ENCODE measurements at regions not wholly inside any gene's neighbourhood (a gene's known extent, or its start where the extent isn't known, plus 50 kb on each side); places are given as distances from the start of the nearest gene placed in this dataset.

DNA sequence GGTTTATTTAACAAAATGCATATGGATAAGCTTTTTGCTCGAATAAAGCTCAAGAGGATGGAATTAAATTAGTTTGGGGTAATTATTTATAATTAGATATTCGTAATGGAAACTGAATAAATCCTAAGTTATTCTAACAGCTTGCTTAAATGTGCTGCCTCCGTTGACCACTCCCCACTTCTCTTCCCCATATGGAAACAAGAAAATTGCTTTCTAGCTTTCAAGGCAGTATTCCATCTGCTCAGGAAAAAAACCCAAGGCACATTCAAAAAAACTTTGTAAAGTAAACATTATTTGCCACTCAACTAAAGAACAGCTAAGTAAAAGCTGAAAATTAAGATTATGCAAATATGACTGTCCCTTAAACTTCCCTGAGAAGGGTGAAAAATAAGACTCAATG lies 369.2 kb downstream of the HAO1 start:
- DNase-seq, result no peak

DNA sequence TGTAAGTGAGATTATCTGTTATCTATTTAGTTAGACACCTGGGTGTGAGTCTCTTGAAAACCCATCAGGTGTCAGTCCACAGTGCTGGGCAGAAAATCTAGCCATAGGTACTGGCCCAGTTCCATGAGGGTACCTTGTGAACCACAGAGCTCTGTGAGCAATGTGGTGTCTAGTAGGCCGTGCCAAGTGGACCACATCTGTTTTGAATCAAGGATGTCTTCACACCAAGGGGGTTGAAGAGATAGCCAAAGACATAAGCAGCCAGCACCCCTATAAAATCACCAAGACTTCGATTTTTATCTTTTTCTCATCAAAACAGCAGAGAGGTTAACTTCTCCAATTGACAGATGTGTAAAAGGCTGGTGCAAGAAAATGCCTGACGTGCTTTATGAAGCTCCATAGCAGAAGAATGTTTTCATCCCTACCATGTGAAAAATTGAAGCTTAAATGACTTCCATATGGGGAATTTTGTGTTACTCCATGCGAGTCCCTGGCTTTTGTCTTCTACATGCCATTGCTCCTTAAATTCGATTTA lies 368.7 kb downstream of the HAO1 start:
- DNase-seq, result no peak

DNA sequence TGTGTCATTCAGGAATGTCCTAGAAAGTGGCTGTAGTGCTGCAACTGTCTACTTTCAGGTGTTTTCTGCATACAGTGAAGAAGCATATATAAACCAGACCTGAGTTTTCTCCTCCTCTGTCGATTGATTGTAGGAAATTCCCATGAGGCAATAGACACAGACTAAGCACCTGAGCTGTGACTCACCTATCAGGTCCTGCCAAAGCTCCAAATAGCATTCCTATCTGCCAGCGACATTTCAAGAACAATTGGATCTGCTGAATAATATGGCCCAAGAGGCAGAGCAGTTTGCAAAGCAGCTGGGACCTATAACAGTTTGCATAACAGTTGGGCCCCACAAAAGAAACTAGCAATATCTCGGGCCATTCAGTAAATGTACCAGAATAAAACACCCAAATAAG lies 360.4 kb downstream of the HAO1 start:
- no peak for DNase-seq

DNA sequence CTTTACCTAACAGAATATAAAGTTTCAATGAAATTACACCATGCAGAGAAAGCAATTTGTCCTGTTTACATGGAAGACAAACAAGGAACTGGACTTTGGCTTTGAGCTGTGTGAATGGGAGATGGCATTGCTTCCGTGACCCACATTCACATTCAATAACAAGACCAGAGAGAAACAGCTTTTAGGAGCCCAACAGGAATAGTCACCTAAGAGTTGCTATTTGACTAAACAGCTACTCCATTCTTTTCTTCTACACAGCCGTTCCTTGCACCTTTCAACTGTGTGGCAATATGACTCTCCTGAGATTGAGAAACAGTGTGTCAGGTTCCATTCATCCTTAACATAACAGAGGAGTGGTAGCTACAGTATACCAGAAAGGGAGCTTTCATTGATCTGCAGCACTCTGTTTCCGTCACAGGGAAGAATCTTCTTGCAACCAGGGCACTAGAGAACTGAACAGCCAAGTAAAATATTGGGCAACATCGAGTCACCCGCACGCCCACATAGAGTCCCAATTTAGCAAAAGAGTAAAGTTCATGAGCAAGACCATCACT lies 355.1 kb downstream of the HAO1 start:
- DNase-seq, result no peak

DNA sequence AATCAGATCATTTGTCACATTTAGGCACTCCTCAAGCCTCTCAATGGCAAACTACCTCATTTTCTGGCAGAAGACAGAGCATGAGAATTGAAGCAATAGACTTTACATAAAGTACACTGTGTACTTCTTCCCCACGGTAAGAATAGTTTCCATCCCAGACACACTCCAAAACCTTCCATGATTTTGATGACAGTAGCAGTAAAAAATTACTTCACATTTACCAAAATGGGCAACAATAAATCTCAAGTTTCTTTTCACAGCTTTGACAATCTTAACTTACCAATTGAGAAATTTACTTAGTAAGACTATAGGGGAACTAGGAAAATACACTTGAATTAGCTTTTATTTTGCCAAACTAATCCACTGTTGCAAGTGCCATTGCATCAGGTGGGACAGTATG lies 353.8 kb downstream of the HAO1 start:
- DNase-seq, result no peak

DNA sequence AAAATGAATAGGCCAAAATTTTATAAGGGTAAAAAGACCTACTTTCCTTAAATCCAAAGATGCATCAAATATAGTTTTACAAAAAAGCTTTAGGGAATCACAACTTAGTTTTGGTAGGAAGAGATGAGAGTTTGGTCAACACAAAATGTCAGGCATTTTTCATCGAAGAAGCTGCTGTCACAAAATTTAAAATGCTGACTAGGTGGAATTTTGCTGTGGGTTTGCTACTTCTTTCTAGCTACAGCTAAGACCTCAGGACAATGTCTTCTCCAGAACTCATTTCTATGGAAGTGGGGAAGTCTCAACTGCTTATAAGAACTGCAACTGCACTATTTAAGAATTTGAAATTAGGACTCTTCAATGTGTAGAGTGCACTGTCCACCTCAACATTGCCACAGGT lies 351.1 kb downstream of the HAO1 start:
- DNase-seq, result no peak

DNA sequence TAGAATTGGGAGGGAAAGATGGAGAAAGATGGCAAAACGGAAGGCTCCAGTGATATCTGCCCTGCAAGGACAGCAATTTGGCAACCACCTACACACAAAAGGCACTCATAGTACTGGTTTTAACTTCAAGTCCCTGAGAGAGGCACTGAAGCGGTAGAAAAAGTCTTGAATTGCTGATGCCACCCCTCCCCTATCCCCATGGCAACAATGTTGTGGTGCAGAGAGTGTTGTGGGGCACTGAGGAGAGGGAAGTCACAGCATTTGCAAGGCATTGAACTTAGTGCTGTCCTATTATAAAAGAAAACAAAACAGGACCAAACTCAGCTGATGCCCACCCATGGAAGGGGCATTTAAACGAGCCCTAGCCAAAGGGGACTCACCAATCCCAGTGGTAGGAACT lies 343.7 kb downstream of the HAO1 start:
- DNase-seq, result no peak

DNA sequence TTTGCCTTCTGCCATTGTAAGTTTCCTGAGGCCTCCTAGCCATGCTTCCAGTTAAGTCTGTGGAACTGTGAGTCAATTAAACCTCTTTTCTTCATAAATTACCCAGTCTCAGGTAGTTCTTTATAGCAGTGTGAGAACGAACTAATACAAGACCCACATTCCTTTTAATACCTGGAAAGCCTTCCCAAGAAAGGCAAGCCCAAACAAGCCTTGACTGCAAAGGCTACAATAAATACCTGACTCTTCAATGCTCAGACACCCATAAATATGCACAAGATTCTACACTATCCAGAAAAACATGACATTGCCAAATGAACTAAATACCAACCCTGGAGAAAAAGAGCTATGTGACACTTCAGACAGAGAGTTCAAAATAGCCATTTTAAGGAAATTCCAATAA lies 338.8 kb downstream of the HAO1 start:
- DNase-seq, result no peak

DNA sequence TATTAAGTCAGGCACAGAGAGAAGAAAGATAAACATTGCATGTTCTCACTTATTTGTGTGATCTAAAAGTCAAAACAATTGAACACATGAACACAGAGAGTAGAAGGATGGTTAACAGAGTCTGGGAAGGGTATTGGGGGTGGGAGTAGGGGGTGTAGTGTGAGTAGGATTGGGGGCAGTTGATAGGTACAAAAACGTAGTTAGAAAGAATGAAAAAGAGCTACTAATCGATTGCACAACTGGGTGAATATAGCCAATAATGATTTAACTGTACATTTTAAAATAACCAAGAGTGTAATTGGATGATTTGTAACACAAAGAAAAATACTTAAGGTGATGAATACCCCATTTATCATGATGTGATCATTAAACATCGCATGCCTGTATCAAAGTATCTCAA lies 333.3 kb downstream of the HAO1 start:
- DNase-seq, result no peak

DNA sequence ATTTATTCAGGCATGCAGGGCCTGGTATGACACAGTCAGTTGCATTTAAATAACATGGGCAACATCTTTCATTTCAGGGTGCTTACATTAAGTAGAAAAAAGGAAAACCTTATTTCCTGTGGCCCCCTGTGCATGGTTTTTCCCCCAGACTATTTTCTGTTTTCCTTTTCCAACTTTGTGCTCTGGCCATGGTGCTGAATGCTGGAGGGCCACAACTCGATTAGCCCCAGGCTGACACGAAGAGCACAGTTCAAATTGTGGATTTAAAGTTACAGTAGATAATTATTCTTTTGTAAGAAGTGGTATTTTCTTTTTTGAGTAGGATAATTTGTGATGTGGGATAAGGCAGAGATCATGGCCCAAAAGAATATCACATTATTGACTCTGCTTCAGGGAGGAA lies 332.0 kb downstream of the HAO1 start:
- no peak for DNase-seq

DNA sequence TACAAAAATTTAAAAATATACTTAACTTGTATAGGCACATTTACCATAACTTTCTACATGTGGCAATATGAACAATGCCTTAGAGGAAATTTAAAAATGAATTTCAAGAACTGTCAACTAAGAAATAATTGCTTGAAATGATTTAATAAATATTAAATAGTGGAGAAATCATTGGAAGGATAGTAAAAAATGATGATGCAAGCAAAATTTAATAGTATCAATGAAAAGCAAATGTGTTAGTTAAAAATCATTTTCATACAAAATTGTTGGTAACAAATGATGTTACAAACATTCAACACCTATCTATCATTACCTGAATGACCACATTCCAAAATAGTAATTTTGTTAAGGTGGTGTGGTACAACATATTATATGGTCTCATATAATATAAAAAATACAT lies 331.0 kb downstream of the HAO1 start:
- no peak for DNase-seq

DNA sequence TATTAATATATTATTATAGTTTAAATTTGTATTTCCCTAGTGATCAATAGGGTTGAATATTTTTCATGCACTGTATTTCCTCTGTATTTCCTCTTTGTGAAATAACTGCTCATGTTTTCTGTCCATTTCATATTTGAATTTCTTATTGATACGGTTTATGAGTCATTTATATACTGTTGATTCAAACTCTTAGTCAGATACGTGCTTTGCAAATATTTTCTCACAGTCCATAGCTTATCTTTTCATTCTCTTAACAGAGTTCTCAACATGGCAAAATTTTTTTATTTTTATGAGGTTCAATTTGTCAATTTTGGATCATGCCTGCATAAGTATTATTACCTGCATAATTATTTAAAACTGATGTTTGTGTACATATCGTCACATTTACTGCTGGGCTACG lies 329.6 kb downstream of the HAO1 start:
- no peak for DNase-seq

DNA sequence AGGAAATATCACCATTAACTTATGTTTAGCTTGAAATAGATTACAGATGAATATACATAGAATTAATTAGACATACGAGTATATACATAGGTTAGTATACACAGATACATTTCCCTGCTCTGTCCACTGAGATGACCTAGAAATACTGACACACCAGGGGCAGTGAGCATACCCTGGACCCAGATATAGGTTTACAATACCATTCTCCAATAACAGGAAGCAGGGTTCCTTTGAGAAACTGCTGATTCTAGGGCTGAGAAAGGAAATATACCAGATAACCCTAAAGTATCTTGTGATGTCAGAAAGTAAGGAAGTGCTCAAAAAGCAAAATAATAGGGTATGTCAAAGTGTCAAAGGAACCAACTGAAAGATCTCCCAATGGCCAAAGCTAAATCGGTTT lies 322.5 kb downstream of the HAO1 start:
- DNase-seq, result no peak

DNA sequence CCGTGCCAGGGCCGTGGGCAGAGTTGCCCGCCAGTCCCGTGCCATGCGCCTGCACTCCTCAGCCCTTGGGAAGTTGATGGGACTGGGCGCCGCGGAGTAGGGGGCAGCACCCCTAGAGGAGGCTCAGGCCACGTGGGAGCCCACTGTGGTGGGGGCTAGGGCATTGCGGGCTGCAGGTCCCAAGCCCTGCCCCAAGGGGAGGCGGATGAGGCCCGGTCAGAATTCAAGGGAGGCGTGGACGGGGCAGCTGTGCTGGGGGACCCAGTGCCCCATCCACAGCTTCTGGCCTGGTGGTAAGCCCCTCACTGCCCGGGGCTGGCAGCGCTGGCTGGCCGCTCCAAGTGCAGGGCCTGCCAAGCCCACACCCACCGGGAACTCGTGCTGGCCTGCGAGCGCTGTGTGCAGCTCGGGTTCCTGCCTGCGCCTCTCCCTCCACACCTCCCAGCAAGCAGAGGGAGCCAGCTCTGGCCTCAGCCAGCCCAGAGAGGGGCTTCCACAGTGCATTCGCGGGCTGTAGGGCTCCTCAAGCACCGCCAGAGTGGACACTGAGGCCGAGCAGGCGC lies 317.8 kb downstream of the HAO1 start:
- DNase-seq, result no peak

DNA sequence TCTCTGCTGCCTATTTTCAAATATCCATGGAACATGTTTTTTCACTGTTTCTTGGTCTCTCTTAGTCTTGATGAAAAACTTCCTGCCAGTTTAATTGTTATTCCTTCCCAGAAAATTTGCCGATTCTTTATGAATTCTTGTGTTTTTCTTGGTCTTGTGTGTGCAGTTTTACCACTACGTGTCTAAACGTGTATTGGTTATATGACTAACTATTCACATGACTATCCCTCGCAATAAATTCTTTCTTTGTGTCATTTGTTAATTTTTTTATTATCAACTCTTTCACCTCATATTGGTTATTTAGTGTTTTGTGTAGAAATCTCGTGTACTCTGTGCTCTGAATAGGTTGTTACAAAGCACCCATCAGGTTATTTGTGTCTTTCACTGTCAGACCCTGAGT lies 315.4 kb downstream of the HAO1 start:
- DNase-seq, result no peak

DNA sequence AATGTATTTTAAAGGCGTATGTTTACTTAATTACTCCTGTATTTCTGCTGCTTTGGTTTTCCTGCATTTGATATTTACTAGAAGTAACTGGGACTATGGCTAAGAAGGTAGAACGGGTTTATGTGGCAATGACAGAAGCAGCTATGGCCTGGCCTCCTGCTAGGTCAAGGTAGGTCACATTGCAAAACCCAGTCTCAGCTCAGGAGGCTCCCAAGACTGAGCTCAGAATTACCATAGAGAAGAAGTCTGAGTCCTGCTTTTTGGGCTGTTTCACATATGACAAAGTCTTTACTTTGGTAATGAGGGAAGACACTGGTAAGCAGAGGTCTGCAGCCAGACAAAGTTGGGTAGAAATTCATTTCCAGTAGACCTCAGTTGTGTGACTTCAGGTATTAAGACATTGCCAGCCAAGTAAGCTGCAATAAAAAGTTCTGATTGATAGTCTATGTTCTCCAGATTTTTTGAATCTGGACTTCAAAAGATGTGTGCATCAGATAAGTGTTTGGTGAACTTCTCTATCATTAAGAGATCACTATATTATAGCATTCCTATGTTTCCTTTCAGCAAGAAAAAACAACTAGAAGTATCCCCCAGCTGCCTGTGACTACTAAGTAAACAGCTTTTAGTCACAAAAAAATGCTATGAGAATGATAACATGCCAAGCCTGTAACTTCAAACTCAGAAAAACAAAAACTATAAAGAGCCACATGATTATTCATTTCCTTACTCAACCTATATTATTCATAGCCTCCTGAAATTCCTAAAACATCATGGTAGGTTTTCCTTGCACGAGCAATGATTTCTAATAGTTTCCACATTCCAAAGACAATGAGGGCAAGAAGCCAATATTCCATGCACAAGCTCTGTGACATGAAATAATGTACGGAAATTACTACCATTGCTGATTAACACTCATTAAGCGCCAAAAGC lies 312.3 kb downstream of the HAO1 start:
- DNase-seq, result no peak

DNA sequence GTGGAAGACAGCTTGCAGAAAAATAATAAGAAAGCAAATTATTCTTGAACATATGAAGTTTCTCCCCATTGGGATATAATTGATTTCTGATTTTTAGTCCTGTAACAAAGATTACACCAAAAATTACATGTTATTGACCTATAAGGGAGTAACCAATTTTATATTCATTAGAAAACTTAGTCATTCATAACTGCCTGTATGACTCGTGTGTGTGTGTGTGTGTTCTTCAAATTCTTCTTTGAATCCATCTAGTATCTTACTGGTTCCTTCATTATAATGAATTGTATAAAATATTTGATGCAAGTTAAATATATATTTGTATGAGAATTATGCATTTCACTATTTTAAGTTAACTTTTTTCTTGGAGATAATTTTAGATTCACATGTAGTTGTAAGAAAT lies 310.4 kb downstream of the HAO1 start:
- DNase-seq, result no peak

DNA sequence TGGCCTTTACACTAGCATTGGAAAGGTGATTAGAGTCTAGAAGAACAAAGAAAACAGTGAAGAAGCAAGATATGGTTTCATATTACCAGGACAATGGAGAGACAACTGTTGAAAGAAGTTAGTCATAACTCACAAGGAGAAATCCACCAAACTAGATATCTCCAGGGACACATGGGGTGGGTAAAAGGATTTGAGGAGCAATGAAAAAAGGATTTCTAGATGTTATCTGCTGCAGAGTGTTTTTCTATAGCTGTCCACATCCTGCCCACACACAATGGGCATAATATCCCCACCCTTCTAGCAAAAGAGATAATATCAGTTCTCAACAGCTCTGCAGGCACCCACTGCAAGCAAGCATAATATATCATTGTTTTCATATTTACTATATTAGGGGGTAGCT lies 303.1 kb downstream of the HAO1 start:
- DNase-seq, result no peak

DNA sequence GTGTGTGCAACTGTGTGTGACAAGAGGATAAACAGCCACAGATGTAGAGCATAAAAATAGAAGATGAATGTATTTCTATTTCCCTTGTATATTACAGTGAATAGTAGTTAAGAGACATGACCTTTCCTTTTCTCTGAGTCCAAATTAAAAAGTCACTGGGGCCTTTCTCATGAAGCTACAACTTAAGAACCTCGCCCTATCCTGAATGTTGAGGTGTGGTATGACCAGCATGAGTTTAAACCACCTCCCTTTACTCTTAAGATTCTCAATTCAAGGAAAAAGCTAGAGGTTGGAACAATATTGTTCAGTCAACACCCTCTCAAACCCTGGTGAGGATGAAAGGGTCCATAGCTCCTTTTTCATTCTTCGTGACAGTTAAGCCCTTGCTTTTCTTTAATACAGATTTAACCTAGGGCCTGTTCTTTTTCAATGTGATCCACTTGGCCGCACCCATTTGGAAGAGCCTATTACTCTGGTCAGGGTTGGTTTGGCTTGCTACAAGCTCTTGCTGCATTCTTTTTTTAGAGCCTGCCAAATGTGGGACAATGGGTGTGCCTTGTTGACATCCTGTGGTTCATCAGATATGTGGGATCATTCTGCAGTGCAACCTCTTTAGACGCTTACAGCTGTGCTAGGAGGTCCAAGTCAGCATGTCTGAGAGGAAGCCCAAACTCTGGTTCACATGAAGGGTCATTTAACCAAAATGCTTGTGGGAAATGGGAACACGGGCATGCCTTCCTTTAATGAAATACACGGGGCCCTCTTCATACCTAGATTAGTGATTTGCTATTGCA lies 290.0 kb downstream of the HAO1 start:
- no peak for DNase-seq

DNA sequence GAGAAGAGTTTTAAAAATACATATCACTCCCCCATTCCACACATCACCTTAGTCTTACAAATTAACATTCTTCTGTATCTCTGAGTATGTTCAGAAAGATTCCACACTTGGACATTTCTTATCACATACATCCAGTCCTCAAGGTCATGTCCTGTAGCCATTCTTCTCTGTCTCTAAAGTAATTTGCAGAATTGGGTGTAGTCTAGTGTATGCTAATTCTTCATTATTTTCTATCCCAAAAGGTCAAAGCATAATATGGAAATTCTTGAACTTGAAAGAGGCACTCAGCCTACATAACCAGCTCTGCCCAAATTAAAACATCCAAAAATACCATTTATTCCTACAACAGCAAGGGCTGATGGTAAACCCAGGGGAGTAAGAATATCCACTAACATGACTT lies 286.0 kb downstream of the HAO1 start:
- DNase-seq, result no peak

DNA sequence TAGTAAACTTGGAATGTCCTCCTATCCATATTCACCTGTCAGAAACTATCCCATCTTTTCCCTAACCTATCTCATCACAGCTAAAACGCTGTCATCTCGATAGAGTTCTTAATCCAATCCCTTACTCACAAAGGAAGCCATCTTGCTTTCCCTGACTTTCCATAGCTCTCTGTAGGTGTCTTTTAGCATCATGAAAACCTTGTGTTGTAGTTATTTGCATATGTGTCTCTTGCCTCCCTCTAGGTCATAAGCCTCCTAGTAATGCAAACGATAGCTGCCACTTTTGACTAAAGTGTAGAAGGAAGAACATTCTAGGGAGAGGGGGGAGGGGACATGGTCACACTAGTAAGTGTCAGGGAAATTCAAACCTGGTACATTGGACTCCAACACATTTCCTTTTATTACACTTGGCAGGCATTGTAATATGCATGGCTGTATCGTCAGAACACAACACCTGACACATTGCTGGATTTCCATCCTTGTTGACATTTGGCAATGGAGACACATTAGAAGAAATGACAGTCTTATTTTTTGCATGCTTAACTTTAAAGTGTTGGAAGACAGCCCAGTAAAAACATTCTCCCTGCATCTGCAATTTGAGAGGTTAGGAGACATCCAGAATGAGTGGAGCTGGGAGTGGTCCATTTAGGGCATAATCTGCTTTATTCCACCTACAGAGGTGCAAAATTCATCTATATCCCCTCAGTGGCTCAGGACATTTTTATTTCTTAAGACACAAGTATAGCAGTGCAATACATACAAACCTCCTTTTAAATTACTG lies 283.4 kb downstream of the HAO1 start:
- DNase-seq, result no peak

DNA sequence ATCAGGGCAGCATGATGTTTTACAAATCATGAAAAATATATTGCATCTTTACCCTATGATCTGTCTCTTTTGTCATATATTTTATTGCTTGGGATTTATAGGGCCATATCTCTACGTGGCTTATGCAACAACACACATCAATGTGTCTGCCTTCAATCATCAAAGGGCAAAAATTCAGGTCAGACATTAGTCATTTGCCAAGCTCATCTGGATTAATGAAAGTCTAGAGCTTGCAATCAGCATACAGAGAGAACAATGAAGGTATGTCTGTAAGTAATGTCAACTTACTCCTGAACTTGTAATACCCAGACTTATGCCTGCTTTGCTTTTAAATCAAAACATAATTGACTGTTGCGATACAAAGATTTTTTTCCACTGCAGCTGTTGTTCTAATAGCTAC lies 282.7 kb downstream of the HAO1 start:
- no peak for DNase-seq

DNA sequence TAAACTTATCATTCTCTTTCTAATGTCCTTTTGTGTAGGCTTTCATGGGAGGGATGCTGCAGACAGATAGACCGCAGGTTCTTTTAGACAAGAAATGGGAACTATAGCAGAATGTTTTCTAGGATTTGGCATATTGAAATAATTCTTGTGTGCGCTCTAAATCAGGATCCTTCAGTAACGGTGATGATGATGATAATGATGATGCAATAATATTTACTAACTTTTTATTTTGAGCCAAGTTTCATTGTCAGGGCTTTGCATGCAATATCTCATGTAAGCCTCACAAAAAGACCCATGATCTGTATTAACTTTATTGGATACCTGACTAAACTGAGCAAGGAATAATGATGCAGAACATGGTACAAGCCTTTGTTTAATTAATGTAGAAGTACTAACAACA lies 280.1 kb downstream of the HAO1 start:
- DNase-seq, result no peak

Data from right forelimb (tissue), 1 donor.